ENCODE measurements at regions not wholly inside any gene's neighbourhood (a gene's known extent, or its start where the extent isn't known, plus 50 kb on each side); places are given as distances from the start of the nearest gene placed in this dataset.

DNA sequence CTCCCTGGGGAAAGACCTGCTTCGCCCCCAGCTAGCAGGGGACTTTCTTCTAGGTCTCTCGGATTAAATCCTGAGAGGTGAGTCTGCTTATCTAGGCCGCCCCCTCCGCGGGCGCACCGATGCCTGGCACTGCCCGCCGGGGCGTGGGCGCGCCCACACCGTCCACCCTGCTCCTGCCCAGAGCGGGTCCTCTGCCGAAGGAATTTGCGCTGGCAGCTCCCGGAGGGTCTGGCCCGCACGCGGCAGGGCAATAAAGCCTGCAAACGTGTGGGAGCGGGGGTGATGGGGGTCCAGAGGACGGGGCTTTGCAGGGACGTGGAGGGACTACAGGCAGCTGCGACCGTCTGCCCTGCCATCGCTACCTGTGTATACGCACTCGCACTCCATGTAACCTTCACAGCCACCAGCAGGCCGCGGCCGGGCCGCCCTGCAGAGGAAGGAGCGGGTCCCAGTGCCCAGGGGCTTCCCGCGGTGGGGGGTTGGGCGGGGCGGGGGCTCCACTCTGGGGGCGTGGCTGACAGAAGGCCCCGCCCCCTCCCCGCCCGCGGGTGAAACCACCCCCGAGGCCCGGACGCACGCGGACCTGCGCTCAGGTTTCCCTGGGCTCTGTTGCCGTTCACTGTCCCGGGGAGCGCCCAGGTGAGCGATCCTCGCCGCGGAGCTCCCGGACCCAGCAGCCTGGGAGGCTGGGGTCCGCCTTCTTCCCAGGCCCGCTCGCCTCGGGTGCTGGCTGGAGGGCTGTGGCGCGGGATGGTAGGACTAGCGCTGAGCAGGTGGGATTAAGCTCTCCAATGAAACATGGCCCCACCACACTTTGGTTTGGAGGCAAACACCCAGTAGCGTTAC is 174.5 kb upstream of the HS6ST1 start:
- TF ChIP-seq, protein P1, sequence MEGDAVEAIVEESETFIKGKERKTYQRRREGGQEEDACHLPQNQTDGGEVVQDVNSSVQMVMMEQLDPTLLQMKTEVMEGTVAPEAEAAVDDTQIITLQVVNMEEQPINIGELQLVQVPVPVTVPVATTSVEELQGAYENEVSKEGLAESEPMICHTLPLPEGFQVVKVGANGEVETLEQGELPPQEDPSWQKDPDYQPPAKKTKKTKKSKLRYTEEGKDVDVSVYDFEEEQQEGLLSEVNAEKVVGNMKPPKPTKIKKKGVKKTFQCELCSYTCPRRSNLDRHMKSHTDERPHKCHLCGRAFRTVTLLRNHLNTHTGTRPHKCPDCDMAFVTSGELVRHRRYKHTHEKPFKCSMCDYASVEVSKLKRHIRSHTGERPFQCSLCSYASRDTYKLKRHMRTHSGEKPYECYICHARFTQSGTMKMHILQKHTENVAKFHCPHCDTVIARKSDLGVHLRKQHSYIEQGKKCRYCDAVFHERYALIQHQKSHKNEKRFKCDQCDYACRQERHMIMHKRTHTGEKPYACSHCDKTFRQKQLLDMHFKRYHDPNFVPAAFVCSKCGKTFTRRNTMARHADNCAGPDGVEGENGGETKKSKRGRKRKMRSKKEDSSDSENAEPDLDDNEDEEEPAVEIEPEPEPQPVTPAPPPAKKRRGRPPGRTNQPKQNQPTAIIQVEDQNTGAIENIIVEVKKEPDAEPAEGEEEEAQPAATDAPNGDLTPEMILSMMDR (IDR thresholded peaks at IDR 0.05), result no peak
- H3K36me3 Mint-ChIP-seq (ENCODE audit: low read depth), result no peaks in the 10 kb centered on the region
- CTCF ChIA-PET, result no interaction called here
- no peak overlapping the region for H3K27ac ChIP-seq (ENCODE audit: low read depth in 1 of 2, low read length in 2 of 2)
- H3K27me3 Mint-ChIP-seq, result no peaks in the 10 kb centered on the region
- H3K27ac Mint-ChIP-seq, result no peak overlapping the region
- peaks cover 0 to 2% of the 10 kb centered on the region in 2 experiments for H3K27me3 ChIP-seq (ENCODE audit: control insufficient read depth in 1 of 2, insufficient read depth in 2 of 2, low read length in 2 of 2)
- no peaks in the 10 kb centered on the region for H3K9me3 Mint-ChIP-seq
- H3K4me3 Mint-ChIP-seq, result no peak overlapping the region
- H3K9me3 ChIP-seq (ENCODE audit: control insufficient read depth in 1 of 2, insufficient read depth in 1 of 2, low read length in 2 of 2), result peaks cover 0 to 18% of the 10 kb centered on the region in 2 experiments
- intact Hi-C loops (cut with DNase I, micrococcal nuclease), result no loop called here
- H3K4me1 Mint-ChIP-seq (ENCODE audit: low read depth), result no peaks in the 10 kb centered on the region
- no peak for DNase-seq
- no peaks in the 10 kb centered on the region for H3K4me1 ChIP-seq (ENCODE audit: insufficient read depth, low read length)
- H3K4me3 ChIP-seq (ENCODE audit: low read length), result no peak overlapping the region
- POLR2A ChIA-PET, result no interaction called here
- H3K36me3 ChIP-seq (ENCODE audit: insufficient read depth, low read length), result no peaks in the 10 kb centered on the region
- no peak for ATAC-seq (ENCODE audit: poor library complexity)

DNA sequence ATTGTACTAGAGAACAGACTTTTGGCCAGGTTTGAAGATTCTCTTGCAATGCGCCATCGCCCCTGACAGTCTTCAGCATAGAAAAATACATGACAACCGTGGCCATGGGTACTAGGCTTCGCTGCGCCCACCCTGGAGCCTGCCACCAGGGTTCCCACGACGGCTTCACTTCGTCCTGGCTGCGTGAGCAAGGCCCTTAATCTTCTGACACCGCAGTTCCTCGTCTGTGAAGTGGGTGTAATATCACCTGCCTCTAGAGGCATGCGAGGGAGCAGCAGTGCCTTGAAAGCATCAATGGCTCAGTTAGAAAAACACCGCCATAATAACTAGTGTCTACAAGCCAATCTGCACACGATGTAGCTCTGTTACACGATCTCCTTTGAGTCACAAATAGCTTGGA is 175.2 kb upstream of the HS6ST1 start:
- POLR2A ChIA-PET, result no interaction called here
- Mint-ChIP-seq H3K27me3 (no peaks in the 10 kb centered on the region), H3K4me1 (ENCODE audit: low read depth) (no peaks in the 10 kb centered on the region), H3K36me3 (ENCODE audit: low read depth) (no peaks in the 10 kb centered on the region), H3K27ac (no peak overlapping the region), H3K4me3 (no peak overlapping the region), H3K9me3 (no peaks in the 10 kb centered on the region)
- TF ChIP-seq, protein P1 (IDR thresholded peaks at IDR 0.05), result no peak
- CTCF ChIA-PET, result no interaction called here
- peak in 1 of 14 experiments; percentile 19 for DNase-seq
- Histone ChIP-seq H3K9me3 (ENCODE audit: control insufficient read depth in 1 of 2, insufficient read depth in 1 of 2, low read length in 2 of 2) (peaks cover 0 to 18% of the 10 kb centered on the region in 2 experiments), H3K27ac (ENCODE audit: low read depth in 1 of 2, low read length in 2 of 2) (no peak overlapping the region), H3K4me3 (ENCODE audit: low read length) (no peak overlapping the region), H3K36me3 (ENCODE audit: insufficient read depth, low read length) (no peaks in the 10 kb centered on the region), H3K27me3 (ENCODE audit: control insufficient read depth in 1 of 2, insufficient read depth in 2 of 2, low read length in 2 of 2) (peaks cover 0 to 2% of the 10 kb centered on the region in 2 experiments), H3K4me1 (ENCODE audit: insufficient read depth, low read length) (no peaks in the 10 kb centered on the region)
- ATAC-seq (ENCODE audit: poor library complexity), result no peak
- intact Hi-C loops (cut with DNase I, micrococcal nuclease), result no loop called here

DNA sequence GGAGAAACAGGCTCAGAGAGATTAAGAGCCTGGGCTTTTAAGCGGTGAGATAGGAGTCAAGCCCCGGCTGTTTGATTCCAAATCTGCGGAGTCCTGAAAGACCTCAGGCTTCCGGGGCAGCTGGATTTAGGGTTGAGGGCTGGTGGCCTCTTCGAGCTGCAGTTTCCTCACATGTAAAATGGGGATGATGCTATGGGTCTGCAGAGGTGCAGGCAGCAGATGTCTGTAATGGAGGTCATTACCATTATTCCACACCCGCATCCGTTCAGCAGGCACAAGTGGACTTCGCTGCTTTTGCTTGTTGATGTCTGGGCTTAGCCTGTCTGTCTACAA is 175.6 kb upstream of the HS6ST1 start:
- Mint-ChIP-seq H3K4me1 (ENCODE audit: low read depth) (no peaks in the 10 kb centered on the region), H3K27ac (no peak overlapping the region), H3K27me3 (no peaks in the 10 kb centered on the region), H3K9me3 (no peaks in the 10 kb centered on the region), H3K4me3 (no peak overlapping the region), H3K36me3 (ENCODE audit: low read depth) (no peaks in the 10 kb centered on the region)
- intact Hi-C loops (cut with DNase I, micrococcal nuclease), result no loop called here
- no peak overlapping the region for H3K4me3 ChIP-seq (ENCODE audit: low read length)
- no peak overlapping the region for H3K27ac ChIP-seq (ENCODE audit: low read depth in 1 of 2, low read length in 2 of 2)
- H3K27me3 ChIP-seq (ENCODE audit: control insufficient read depth in 1 of 2, insufficient read depth in 2 of 2, low read length in 2 of 2), result peaks cover 0 to 2% of the 10 kb centered on the region in 2 experiments
- ChIA-PET POLR2A (no interaction called here), CTCF (no interaction called here)
- H3K9me3 ChIP-seq (ENCODE audit: control insufficient read depth in 1 of 2, insufficient read depth in 1 of 2, low read length in 2 of 2), result peaks cover 0 to 18% of the 10 kb centered on the region in 2 experiments
- DNase-seq (no peak), ATAC-seq (ENCODE audit: poor library complexity) (no peak)
- H3K4me1 ChIP-seq (ENCODE audit: insufficient read depth, low read length), result no peaks in the 10 kb centered on the region
- TF ChIP-seq, protein P1 (IDR thresholded peaks at IDR 0.05), result no peak
- no peaks in the 10 kb centered on the region for H3K36me3 ChIP-seq (ENCODE audit: insufficient read depth, low read length)

Data from CD4-positive, alpha-beta T cell (primary cell).